ENCODE measurements at regions not wholly inside any gene's neighbourhood (a gene's known extent, or its start where the extent isn't known, plus 50 kb on each side); places are given as distances from the start of the nearest gene placed in this dataset.
"Not testable (repeated sequence)": the region's sequence is repeated elsewhere in the genome, so short reads cannot be mapped to it uniquely, and the experiment has no call there.

DNA sequence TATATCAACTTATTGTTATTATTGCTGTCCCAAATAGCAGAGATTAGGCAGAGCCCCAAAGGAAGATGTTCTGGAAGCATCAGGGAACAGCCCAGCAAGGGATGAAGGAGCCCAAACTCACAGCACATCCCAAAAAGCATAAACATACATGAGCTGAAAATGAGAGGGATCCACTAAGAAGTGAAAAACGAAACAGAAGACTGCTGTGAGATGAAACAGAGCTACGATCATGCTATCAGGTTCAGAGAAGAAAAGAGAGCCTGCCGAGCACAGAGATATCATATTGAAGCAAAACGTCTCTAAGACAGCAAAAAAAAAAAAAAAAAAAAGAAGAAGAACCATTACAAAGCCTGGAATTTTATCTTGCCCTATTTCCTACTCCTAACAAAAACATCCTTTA is 127.3 kb downstream of the ZNF608 start:
- no peak for DNase-seq (ENCODE audit: low spot score)

DNA sequence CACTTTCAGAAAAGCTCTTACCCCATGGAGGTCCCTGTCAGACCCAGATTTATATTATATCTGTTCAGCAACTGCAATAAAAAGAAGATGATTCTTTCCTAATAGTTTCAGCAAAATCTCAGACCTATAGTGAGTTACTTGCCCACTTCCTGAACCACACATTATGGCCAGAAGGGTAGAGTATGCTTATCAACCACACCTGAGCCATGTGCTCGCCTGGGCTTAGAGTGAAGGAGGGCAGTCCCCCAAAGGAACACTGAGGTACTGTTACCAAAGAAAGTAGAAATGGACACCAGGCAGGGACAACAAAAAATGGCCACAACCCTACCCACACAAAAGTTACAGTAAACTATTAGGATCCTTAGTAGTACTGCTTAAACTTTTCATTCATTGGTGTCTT is 128.7 kb downstream of the ZNF608 start:
- no peak for DNase-seq (ENCODE audit: low spot score)

DNA sequence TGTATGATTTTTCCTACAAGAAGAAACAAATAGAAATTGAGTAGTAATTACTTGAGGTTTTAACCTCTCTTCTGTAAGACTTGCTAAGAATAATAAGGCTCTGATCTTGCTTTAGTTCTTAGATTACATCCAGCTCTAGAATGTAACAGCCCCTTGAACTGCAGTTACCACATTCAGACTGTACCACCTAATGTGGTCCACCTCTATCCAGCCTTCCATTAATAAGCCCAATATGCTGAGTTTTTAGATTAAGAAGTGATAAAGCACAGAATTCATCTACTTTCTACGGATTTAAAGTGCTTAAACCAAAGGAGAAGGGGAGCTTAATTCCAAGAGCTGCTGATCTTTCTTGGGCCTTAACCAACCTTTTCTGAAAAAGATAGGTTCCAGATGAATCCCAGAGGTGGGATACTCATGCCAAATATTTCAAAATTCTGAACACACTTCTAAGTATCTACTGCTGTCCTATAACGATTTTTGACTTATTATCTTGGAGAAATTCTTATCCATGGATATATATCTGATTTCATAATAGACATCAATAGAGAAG is 131.5 kb downstream of the ZNF608 start:
- no peak for DNase-seq (ENCODE audit: low spot score)

DNA sequence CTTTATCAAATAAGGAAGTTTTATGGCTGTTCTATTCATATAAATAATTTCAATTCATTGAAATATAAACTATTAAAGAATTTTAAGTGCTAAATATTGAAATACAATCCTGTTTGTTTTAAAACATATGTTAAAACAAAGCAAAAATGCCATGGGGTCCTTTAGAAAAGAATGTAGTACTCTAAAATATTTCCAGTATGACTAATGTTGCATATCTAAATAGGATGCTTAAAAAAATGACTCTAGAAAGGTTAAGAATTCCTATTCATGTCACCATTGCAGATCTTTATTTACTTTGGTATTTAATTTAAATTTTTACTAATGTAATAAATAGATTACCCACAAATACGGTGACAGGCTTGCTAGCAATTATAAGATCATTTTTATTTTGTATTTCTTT is 132.3 kb downstream of the ZNF608 start:
- DNase-seq (ENCODE audit: low spot score) = no peak

DNA sequence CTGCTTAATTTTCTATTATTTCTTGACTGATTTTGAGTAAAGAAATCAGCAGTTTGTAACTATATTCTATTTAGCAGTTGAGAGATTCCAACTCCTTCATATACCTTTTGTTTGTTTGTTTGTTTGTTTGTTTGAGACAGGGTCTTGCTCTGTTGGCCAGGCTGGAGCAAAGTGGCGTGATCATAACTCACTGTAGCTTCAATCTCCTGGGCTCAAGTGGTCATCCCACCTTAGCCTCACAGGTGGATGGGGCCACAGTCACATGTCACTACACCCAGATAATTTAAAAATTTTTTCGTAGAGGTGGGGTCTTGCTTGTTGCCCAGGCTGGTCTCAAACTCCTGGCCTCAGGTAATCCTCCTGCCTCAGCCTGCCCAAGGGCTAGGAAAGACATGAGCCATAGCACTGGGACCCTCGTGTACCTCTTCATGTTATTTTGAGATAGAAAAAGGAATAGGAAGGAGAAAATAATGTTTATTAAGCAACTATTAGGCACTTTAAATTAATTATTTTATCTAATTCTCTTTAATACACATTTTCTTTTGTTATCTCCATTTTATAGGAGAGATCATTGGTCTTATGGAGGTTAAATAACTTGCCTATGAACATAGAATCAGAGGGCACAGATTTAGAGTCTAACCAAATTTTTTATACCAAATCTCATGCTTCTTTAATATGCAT is 133.0 kb downstream of the ZNF608 start:
- DNase-seq (ENCODE audit: low spot score) = no peak

DNA sequence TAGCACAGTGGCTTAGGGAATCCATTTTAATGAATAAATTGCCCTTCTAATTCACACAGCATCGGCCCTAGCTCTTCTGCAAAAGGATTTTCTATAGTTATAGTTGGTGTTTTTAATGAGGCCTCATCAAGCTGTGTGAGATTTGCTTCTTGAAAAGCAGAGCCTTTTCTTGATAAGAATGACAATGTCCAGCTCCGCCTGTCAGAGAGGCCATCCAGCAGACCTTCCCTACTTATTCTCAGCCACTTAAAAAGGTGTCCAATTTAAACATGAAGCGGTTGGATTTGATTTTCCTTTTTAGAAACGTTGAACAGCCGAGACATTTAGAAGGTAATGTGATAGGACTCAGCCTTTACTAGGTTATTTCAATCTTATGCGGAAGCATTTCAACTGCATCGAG is 134.4 kb downstream of the ZNF608 start:
- DNase-seq (ENCODE audit: low spot score) = no peak

DNA sequence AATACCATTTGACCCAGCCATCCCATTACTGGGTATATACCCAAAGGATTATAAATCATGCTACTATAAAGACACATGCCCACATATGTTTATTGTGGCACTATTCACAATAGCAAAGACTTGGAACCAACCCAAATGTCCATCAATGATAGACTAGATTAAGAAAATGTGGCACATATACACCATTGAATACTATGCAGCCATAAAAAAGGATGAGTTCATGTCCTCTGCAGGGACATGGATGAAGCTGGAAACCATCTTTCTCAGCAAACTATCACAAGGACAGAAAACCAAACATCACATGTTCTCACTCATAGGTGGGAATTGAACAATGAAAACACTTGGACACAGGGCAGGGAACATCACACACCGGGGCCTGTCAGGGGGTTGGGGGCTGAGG is 135.2 kb downstream of the ZNF608 start:
- DNase-seq (ENCODE audit: low spot score) = not testable (repeated sequence)

DNA sequence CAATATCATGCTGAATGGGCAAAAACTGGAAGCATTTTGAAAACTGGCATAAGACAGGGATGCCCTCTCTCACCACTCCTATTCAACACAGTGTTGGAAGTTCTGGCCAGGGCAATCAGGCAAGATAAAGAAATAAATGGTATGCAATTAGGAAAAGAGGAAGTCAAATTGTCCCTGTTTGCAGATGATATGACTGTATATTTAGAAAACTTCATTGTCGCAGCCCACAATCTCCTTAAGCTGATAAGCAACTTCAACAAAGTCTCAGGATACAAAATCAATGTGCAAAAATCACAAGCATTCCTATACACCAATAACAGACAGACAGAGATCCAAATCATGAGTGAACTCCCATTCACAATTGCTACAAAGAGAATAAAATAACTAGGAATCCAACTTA is 136.8 kb downstream of the ZNF608 start:
- not testable (repeated sequence) for DNase-seq (ENCODE audit: low spot score)

DNA sequence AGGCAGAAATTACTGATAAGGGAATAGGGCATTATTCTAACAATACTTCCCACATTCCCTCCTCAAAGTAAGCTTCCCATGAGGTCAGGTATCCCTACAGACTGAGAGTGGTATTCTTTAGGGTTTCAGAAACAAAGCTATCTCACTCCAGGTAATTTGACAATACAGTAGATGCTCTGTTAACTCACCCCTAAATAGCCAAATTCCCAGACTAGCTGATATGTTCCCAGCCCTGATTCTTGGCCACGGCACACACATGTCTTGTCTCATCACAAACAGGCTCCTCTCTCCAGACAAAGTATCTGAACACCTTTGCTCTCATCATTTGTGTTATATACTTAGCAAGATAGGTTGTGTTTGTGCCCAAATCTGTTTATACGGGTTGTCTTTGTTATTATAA is 139.9 kb downstream of the ZNF608 start:
- no peak for DNase-seq (ENCODE audit: low spot score)

DNA sequence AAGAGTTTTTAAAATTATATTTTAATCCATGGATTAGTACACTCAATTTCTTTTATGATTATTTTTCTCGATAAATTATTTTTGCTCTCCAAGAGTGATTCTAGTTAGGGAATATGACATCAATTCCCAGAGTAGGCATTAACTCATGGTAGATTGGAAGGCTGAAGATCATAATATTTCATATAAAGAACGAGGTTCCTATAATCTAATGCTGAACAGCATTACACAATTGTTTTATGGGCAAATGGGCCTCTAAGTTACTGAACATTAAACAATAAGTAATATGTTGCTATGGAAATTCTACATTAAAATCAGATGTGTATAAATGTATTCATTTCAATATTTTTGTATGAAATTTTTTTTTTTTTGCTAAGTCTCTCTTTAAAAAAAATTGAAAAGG is 140.3 kb downstream of the ZNF608 start:
- DNase-seq (ENCODE audit: low spot score) = no peak

DNA sequence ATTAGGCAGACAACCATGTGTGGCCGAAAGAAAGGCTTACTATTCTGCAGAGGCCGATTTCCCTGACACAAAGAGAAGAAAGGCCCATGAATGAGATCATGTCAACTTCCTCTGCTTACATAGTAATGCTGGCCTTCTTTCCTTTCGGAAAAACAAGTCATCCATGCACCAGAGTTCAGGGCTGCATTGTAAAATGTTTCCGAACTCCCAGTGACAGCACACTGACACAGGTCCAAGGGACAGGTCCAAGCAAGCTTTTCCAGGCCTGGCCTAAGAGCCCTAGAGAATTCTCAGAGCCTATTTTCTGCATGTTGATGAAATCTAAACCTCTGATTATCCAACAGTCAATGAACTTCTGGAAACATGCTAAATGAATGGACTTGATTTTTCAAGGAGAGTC is 140.9 kb downstream of the ZNF608 start:
- no peak for DNase-seq (ENCODE audit: low spot score)

DNA sequence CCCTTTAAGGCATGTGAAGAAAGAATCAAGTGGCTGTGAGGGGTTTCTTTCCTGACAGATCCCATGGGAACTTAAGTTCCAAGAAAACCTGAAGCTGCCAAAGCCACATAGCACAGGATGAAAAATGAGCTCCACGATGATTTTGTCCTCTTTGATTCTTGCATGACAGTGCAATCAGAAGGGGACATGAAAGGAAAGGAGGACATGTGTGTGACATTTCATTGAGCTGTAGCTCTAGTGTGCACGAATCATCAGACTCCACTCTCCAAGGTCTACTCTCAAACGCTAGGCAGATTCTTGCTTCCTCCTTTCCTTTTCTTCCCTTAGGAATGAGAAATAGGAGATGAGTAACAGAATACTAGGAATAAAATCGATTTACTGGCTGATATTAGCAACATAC is 142.0 kb downstream of the ZNF608 start:
- no peak for DNase-seq (ENCODE audit: low spot score)

DNA sequence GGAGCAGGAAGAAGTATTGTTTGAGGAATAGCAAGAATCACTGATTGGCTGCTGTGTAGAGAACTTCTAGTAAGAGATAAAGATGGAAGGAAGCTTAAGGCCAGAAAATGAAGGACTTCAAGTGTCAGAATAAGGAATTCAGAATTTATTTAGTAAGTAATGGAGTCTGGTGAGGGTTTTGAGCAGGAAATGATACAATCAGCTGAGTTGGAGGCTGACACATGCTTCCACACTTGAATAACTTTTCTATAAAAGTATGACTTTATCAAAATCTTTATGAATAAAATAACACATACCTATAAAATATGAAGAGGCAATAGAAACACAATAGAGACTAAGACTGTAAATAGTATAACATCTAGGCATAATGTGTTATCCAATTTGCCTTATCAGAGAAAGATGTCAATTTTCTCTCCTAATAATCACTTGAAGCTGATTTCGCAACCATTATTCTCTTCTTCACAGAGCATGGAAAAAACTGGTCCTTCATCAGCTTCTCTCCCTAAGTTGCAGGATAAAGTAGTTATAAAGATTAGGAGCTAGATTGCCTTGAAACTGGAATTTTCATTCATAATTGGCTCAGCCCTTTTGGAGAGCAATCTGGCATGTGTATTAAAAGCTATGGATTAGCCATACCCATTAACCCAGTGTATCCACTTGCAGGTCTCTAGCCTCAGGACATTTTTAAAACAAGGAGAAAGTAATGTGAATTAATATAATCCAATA is 143.4 kb downstream of the ZNF608 start:
- DNase-seq (ENCODE audit: low spot score) = no peak

DNA sequence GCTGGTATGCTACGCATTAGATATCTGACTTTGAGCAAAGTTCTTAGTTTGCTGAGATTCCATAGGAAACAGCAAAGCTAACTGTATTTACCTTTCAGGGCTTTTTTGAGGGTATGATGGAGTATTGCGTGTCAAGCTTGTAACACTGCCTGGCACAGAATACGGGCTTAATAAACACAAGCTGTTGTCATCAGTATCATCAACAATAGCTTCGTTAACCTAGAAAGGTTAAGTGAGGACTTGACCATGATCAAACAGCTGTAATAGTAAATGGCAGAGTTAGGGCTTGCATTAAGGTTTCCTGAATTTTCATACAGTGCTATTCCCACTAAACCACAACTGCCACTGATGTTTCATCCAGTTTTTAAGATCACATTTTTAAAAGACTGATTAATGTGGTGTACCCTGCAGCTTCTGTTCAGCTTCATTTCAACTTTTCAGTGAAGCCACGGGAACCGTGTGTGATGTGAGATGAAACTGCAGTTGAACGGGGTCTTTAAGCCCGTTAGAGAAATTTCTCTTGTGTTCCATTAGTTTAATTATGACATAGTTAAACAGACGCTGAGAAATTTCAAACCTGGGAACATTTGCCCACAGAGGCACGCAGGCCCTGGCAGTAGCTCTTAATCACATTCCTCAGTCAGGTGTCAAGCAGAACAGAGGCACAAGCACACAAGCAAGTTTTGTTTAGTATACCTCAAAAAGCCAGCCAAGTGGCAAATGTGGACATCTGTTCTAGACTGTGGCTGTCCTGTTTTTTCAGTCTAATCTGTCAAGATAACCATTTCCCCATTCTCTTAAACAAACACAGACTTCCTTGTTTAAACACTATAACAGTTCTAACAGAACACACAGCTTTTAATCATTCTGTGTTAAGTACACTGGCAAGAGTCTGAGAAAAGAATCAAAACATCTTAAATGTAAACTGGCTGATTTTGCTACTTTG is 147.1 kb downstream of the ZNF608 start:
- DNase-seq (ENCODE audit: low spot score) = no peak

DNA sequence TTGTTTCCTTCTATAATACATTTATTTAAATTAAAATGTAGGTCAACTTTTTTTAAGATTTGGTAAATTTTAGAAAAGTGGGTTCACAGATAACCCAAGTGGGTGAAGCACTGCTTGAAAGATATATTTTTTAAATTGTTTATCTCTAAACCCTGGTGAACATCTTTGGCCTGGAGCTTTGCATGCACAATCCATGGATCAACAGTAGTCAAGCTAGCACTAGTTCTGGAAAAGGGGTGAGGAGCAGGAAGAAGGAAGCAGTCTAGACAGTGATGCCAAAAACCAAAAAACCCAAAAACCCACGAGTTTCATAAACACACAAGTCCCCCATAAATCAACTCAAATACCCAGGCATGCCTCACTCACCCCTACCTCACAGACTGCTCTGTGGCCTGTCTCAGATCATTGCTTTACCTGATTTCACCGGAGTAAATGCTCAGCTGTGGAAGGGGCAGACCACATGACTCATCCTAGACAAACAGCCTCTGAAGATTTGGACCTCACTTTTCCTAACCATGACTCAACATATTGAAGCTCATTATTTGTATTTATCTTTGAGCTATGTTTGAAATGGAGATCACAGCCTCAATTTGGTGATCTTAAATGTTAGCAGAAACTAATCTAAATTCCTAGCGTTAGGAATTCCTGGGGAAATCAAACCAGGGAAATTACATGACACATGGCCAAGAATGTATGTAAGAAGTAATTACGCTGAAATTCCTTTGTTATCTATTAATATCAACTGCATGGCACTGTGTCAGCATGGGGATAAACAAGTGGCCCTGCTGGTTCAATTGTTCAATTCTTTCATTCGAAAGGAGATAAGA is 149.6 kb downstream of the ZNF608 start:
- DNase-seq (ENCODE audit: low spot score) = no peak

DNA sequence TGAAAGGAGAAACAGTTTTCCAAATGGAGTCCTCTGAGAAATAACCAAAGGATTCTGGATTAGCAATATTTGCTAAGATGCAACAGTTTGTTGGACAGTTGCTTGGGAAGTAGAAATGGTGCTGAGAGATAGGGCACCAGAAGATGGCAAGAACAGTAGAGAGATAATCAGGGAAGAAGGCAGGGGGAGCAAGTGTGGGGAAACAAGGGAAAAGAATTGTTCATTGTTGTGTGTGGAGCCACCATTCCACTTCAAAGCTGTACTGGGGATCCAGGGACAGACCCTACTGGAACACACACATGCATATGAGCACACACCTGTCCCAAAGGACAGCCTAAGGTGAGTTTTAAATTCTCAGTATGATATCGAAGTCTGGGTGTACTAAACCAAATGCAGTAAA is 152.5 kb downstream of the ZNF608 start:
- DNase-seq (ENCODE audit: low spot score) = no peak

DNA sequence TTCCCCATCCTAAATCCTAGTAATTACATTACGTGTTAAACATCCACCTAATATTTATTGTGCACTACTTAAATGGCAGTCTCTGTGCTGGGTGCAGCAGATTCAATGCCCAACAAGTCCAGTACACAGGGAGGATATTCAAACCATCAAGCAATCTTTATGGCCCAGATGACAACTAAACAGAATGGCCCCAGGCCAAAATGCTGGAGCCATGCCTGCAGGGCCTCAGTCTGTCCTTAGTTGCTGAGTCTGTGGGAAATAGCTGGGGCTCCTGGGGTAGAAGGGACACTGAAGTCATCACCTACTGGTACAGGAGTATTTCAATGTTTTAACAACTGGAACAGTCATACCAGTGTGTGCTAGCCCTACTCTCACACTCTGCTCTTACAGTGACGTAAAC is 153.5 kb downstream of the ZNF608 start:
- no peak for DNase-seq (ENCODE audit: low spot score)

DNA sequence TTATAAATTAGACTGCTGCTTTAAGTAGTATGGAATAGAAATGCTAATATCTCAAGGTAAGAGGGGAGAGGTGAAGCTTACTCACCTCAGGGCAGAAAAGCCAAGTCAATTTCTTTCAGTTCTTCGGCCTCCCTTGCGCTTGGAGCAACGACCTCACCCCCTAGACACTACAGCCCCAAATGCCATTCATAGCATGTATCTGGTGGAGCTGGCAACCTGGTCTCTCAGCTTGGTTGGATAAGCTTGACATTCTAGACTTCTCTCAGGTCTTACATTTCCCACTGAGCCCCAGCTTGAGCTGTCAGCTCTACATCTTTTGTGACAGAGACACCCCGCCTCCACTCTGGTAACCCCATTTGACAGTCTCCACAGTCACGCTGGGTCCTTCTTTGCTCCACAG is 154.9 kb downstream of the ZNF608 start:
- no peak for DNase-seq (ENCODE audit: low spot score)

DNA sequence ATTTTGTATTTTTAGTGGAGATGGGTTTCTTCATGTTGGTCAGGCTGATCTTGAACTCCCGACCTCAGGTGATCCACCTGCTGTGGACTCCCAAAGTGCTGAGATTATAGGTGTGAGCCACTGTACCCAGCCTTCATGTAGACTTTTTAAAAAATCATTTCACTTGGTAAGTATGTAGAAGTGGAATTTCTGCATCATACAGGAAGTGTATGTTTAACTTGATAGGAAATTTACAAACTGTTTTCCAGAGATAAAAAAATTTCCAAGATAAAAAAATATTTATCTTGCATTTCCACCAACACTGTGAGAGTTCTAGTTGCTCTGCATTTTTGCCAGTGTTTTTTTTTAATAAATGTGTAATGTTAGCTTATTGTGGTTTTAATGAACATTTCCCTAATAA is 155.8 kb downstream of the ZNF608 start:
- DNase-seq (ENCODE audit: low spot score) = no peak

DNA sequence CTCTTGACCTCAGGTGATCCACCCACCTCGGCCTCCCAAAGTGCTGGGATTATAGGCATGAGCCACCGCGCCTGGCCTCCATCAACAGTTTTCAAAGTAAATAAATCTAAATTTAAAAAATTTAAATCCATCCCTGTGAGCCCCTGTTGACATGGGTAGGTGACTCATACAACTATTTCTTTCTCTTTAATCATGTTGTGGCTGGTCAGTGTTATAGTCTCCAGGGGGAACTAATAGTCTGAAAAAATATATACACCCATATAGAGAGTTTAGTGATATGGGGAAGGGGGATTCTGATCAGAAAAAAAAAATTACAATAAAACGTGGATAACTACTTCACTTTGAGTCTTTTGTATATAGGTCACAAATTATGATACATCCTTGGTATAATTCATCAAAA is 159.2 kb downstream of the ZNF608 start:
- no peak for DNase-seq (ENCODE audit: low spot score)

DNA sequence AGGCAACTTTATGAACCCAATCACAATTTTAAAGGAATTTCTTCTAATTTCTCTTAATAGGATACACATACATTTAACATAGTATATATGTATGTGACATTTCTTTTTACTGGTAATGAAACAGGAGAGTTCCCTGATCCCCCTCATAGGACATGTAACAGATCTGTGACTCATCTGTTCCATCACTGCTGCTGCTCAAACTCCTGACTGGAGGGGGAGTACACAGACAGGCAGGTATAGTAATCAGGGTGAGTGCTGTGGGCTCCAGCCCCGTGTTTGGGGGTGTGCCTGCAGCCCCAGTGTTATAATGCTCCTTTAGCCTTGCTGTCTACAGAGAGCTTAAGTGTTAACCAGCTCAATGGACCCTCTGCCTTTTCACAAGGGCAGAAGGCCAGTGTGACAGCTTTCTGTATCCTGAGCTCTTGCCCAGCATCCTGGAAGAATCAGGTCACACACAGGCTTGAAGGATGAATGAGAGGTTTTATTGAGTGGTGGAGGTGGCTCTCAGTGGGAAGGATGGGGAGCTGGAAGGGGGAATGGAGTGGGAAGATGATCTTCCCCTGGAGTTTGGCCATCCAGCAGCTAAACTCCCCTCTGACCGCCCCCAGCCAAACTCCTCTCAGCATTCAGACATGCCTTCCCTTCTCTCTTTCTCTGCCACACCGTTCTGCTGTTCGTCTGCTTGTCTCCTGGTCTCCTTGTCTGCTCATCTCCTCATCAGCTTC is 161.3 kb downstream of the ZNF608 start:
- no peak for DNase-seq (ENCODE audit: low spot score)

Measured in ecto neural progenitor cell (in vitro differentiated cells).